Keratinocyte (primary cell): ENCODE measurements at regions not wholly inside any gene's neighbourhood (a gene's known extent, or its start where the extent isn't known, plus 50 kb on each side); places are given as distances from the start of the nearest gene placed in this dataset.

Source experiments
- DNase-seq: peaks from one replicate; pipeline ENCODE4 v3.0.0-alpha.2; 2011; ENCODE audit warnings: low read depth, missing footprints, low spot score
- FAIRE-seq: peaks from 2 replicates; lab custom pipeline; 2011; peaks lifted over from hg19 to GRCh38; lab: Jason Lieb, UNC
- H2AFZ ChIP-seq: 2 replicates; pipeline ENCODE4 v1.6.0; 2012; ENCODE audit warnings: low read length, control low read depth, inconsistent platforms; ENCODE audit not compliant: control insufficient read depth
- H3K27ac ChIP-seq: 2 replicates; pipeline ENCODE4 v1.5.1; 2011; ENCODE audit warnings: low read length; ENCODE audit not compliant: control insufficient read depth, insufficient read depth
- H3K27me3 ChIP-seq: 3 replicates; pipeline ENCODE4 v1.6.0; 2011; ENCODE audit warnings: low read length; ENCODE audit not compliant: control insufficient read depth, insufficient read depth; ENCODE audit errors: extremely low read depth
- H3K36me3 ChIP-seq, 2 experiments: 2 replicates in 1 of 2; 3 replicates in 1 of 2; pipeline ENCODE4 v1.5.1; 2011; ENCODE audit warnings: low read length in 2 of 2, mild to moderate bottlenecking in 1 of 2; ENCODE audit not compliant: control insufficient read depth in 2 of 2, insufficient read depth in 2 of 2; ENCODE audit errors: extremely low read depth in 1 of 2
- H3K4me1 ChIP-seq: 3 replicates; pipeline ENCODE4 v1.5.1; 2011; ENCODE audit warnings: low read length; ENCODE audit not compliant: control insufficient read depth, insufficient read depth; ENCODE audit errors: extremely low read depth
- H3K4me2 ChIP-seq: 3 replicates; pipeline ENCODE4 v1.6.0; 2011; ENCODE audit warnings: low read depth, low read length; ENCODE audit not compliant: control insufficient read depth, insufficient read depth; ENCODE audit errors: extremely low read depth
- H3K4me3 ChIP-seq, 3 experiments: fragments of 200-600 bp in 1 of 3; sonication (generic) in 1 of 3; 2 replicates in 2 of 3; 3 replicates in 1 of 3; pipeline ENCODE4 v1.5.1; 2011 to 2016; ENCODE audit warnings: low read length in 3 of 3, mild to moderate bottlenecking in 3 of 3, control low read depth in 2 of 3, inconsistent platforms in 1 of 3, low read depth in 1 of 3, mixed read lengths in 1 of 3, mixed run types in 1 of 3, moderate library complexity in 1 of 3; ENCODE audit not compliant: control insufficient read depth in 2 of 3, insufficient read depth in 2 of 3; ENCODE audit errors: extremely low read depth in 1 of 3
- H3K79me2 ChIP-seq: 2 replicates; pipeline ENCODE4 v1.6.0; 2012; ENCODE audit warnings: low read length; ENCODE audit not compliant: control insufficient read depth, insufficient read depth
- H3K9ac ChIP-seq: 3 replicates; pipeline ENCODE4 v1.6.0; 2011; ENCODE audit warnings: low read length; ENCODE audit not compliant: control insufficient read depth, insufficient read depth; ENCODE audit errors: extremely low read depth
- H3K9me1 ChIP-seq: 3 replicates; pipeline ENCODE4 v1.6.0; 2011; ENCODE audit warnings: low read length; ENCODE audit not compliant: control insufficient read depth, insufficient read depth; ENCODE audit errors: extremely low read depth
- H3K9me3 ChIP-seq: 2 replicates; pipeline ENCODE4 v1.5.1; 2012; ENCODE audit warnings: low read depth, low read length; ENCODE audit not compliant: control insufficient read depth
- H4K20me1 ChIP-seq: 3 replicates; pipeline ENCODE4 v1.6.0; 2011; ENCODE audit warnings: low read length; ENCODE audit not compliant: control insufficient read depth, insufficient read depth; ENCODE audit errors: extremely low read depth
- CTCF ChIP-seq, 3 experiments: IDR thresholded peaks in 1 of 3; conservative IDR thresholded peaks in 1 of 3; optimal IDR thresholded peaks in 1 of 3; 2 replicates in 2 of 3; 3 replicates in 1 of 3; pipeline versions ENCODE3 to v1.5.1; 2011; ENCODE audit warnings: low read length in 3 of 3, mild to moderate bottlenecking in 3 of 3, moderate library complexity in 2 of 3, control low read depth in 1 of 3, inconsistent platforms in 1 of 3; ENCODE audit not compliant: insufficient read depth in 2 of 3; ENCODE audit errors: extremely low read depth in 1 of 3
- EZH2 ChIP-seq: IDR thresholded peaks from one replicate; pipeline ENCODE4 v1.6.1; 2012; ENCODE audit warnings: inconsistent platforms, mild to moderate bottlenecking, low read length, moderate library complexity
- dilution Hi-C: fragments of 300-500 bp; cut with MboI; formaldehyde crosslinking; loops from one replicate; pipeline ENCODE4 v1.7.0; 2020; ENCODE audit warnings: low sequenced_read_pairs; ENCODE audit not compliant: extremely low pct_ligation_motif_present

GRCh38 chr5:34538026-34538672 is 118.0 kb upstream of the RAI14 start:
- Histone ChIP-seq H3K9me1 (no peaks in the 10 kb centered on the region), H3K27me3 (no peaks in the 10 kb centered on the region), H3K79me2 (no peaks in the 10 kb centered on the region), H3K36me3 (no peaks in the 10 kb centered on the region), H4K20me1 (no peaks in the 10 kb centered on the region), H3K4me2 (no peak overlapping the region), H2AFZ (no peak overlapping the region), H3K4me1 (peaks cover 12% of the 10 kb centered on the region), H3K9me3 (no peaks in the 10 kb centered on the region), H3K9ac (no peak overlapping the region), H3K4me3 (no peak overlapping the region), H3K27ac (no peak overlapping the region)
- TF ChIP-seq CTCF (optimal IDR thresholded peaks at IDR 0.05 in 1 of 3, IDR thresholded peaks at IDR 0.05 in 1 of 3, conservative IDR thresholded peaks at IDR 0.05 in 1 of 3; ENCODE audit: extremely low read depth in 1 of 3, insufficient read depth in 2 of 3, low read length in 3 of 3), result peak; percentile 25 to 59 (median 35)
- TF ChIP-seq EZH2, result no peak
- dilution Hi-C loops, result no loop called here
- DNase-seq (no peak), FAIRE-seq (peak; percentile 23)

- FAIRE-seq, result no peak
- dilution Hi-C loops, result no loop called here
These were observed 116.9 kb upstream of the RAI14 start for GRCh38 chr5:34539183-34539582.

More at GRCh38 chr5:34539183-34539582, 116.9 kb upstream of the RAI14 start:
- H3K9me3 ChIP-seq, result no peaks in the 10 kb centered on the region
- no peaks in the 10 kb centered on the region for H3K27me3 ChIP-seq
- peaks cover 6% of the 10 kb centered on the region for H3K4me1 ChIP-seq
- H3K9me1 ChIP-seq, result no peaks in the 10 kb centered on the region
- H3K27ac ChIP-seq, result no peak overlapping the region
- no peaks in the 10 kb centered on the region for H3K79me2 ChIP-seq
- no peaks in the 10 kb centered on the region for H4K20me1 ChIP-seq
- no peak overlapping the region for H3K4me2 ChIP-seq
- DNase-seq, result no peak
- TF ChIP-seq CTCF (optimal IDR thresholded peaks at IDR 0.05 in 1 of 3, IDR thresholded peaks at IDR 0.05 in 1 of 3, conservative IDR thresholded peaks at IDR 0.05 in 1 of 3; ENCODE audit: extremely low read depth in 1 of 3, insufficient read depth in 2 of 3, low read length in 3 of 3) (no peak), EZH2 (no peak)
- no peaks in the 10 kb centered on the region for H3K36me3 ChIP-seq
- H3K4me3 ChIP-seq, result no peak overlapping the region
- H2AFZ ChIP-seq, result no peak overlapping the region
- H3K9ac ChIP-seq, result no peak overlapping the region
